Stimulated activated naive B cell treated with anti-CD40 and anti-IgM and Interleukin-4, amounts not matched to agents 10 μg/mL and 1 μg/mL and 100 μg/mL, for 72 hours (primary cell): ENCODE measurements at regions not wholly inside any gene's neighbourhood (a gene's known extent, or its start where the extent isn't known, plus 50 kb on each side); places are given as distances from the start of the nearest gene placed in this dataset.

Experiments
- ATAC-seq, 2 donors: fragments of 150-1000 bp; cut with Tn5 transposase; replicated peaks; 2 replicates each; pipeline ENCODE4 v1.10.0; 2021; ENCODE audit warnings: moderate library complexity in 1 of 2
- DNase-seq: peaks from one replicate; pipeline ENCODE4 v3.0.0; 2021
- H3K27ac Mint-ChIP-seq: one replicate; pipeline ENCODE4 v1.8.0; 2022; ENCODE audit warnings: mild to moderate bottlenecking, mixed read lengths
- H3K27me3 Mint-ChIP-seq, 2 donors: one replicate each; pipeline ENCODE4 v1.8.0; 2022; ENCODE audit warnings: mixed read lengths in 2 of 2
- H3K36me3 Mint-ChIP-seq, 2 donors: one replicate each; pipeline ENCODE4 v1.8.0; 2022; ENCODE audit warnings: mixed read lengths in 2 of 2, mild to moderate bottlenecking in 1 of 2
- H3K4me1 Mint-ChIP-seq, 2 donors: one replicate each; pipeline ENCODE4 v1.8.0; 2022; ENCODE audit warnings: mixed read lengths in 2 of 2, mild to moderate bottlenecking in 1 of 2
- H3K4me3 Mint-ChIP-seq, 2 donors: one replicate each; pipeline ENCODE4 v1.8.0; 2022; ENCODE audit warnings: mild to moderate bottlenecking in 2 of 2, mixed read lengths in 2 of 2, moderate library complexity in 1 of 2
- H3K9me3 Mint-ChIP-seq, 2 donors: one replicate each; pipeline ENCODE4 v1.8.0; 2022; ENCODE audit warnings: mixed read lengths in 2 of 2, mild to moderate bottlenecking in 1 of 2

DNA sequence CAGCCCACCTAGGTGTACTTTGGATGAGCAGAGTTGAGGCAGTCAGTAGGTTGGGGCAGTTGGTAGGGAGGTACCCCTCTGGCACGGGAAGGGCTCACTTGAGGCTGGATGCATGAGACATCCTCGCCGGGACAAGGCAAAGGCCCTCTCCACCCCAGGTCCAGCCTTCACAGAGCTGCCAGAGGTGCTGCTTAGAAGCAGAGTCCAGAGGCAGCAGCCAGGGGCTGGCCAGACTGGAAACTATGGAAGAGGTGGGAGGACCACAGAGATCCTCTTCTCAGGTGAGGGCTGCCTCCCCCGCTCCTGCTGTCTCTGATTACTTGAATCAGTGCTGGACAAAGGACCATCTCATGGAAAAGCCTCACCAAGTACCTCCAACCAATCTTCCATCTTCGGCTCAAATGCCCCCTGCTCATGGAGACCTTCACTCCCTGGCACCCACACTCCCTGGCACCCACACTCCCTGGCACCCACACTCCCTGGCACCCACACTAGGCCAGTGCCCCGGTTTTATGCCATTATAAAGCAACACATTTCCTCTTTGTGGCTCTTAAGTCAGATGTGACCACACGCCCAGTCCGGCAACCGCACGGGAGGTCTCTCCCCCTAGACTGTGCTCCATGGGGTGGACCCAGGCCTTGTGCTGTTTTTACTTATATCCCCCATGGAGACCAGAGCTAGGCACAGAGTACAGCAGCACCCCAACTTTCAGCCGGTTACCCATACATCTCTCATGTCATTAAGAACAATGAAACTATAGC lies 100.1 kb downstream of the YTHDF1 start:
- Mint-ChIP-seq H3K36me3 (peaks cover 2 to 5% of the 10 kb centered on the region in 2 donors), H3K9me3 (peaks cover 5 to 7% of the 10 kb centered on the region in 2 donors), H3K27ac (no peak overlapping the region), H3K4me1 (peaks cover 0 to 5% of the 10 kb centered on the region in 2 donors), H3K27me3 (peaks cover 54 to 66% of the 10 kb centered on the region in 2 donors), H3K4me3 (no peak overlapping the region)
- ATAC-seq (no peak), DNase-seq (no peak)

DNA sequence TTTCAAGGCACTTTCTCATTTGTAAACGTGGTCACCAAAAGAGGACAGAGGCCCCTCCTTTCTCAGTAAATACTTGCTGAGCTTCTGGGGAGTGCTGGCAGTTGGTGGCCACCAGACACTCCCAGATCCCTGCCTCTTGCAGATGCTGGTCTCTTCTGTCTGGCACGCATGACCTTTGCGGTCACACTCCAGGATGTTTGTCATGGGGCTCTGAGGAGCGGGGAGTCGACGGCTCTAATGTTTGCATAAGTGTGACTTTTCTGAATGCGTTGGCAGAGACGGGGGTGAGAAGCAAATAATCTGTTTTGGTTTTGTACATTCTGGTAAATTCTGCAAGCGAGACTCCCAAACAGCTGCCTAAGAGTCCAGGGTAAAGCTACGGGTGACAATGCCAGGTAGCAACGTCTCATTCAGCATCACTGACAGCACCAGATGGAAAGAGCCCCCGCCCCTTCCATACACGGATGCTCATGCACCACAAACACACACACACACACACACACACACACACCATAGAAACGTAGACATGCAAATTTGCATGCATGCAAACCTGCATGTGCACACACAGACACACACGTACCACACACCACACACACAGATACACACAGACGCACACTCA lies 101.1 kb downstream of the YTHDF1 start:
- DNase-seq (no peak), ATAC-seq (no peak)
- peaks cover 2 to 5% of the 10 kb centered on the region in 2 donors for H3K36me3 Mint-ChIP-seq
- peaks cover 0 to 5% of the 10 kb centered on the region in 2 donors for H3K4me1 Mint-ChIP-seq
- peaks cover 53 to 66% of the 10 kb centered on the region in 2 donors for H3K27me3 Mint-ChIP-seq
- no peak overlapping the region for H3K27ac Mint-ChIP-seq
- H3K9me3 Mint-ChIP-seq, result peaks cover 5 to 7% of the 10 kb centered on the region in 2 donors
- no peak overlapping the region for H3K4me3 Mint-ChIP-seq

DNA sequence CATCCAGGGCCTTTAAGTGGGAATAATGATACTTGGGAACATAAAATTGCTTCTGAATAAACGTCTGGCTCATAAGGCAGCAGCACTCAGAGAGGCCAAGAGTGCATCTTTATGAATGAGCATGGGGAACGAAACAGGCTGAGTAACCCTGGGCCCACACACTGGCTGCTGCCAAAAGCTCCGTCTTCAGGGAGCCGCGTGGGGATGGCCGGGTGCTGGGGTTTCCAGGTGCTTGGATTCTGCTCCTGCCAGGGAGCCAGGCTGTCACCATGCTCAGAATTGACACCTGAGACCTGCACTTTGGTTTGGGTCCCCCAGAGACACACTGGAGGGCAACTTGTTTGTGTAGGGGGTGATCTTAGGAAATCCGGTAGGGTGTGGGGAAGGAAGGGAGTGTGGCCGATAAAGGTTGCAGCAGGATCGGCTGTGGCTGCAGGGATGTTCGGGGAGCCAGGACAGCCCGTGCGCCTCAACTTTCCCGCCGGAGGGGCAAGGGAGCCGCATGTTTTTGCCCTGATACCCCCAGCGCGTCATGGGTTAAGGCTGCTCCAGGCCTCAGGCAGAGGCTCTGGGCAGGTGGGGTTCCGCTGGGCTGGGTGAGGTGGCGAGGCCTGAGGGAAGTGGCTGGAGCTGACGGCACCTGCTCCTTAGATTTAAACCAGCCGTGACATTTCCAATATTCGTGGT lies 101.8 kb downstream of the YTHDF1 start:
- DNase-seq, result no peak
- peaks cover 57 to 63% of the 10 kb centered on the region in 2 donors for H3K27me3 Mint-ChIP-seq
- ATAC-seq, result no peak
- peaks cover 0 to 5% of the 10 kb centered on the region in 2 donors for H3K4me1 Mint-ChIP-seq
- peaks cover 5 to 7% of the 10 kb centered on the region in 2 donors for H3K9me3 Mint-ChIP-seq
- H3K27ac Mint-ChIP-seq, result no peak overlapping the region
- H3K4me3 Mint-ChIP-seq, result no peak overlapping the region
- peaks cover 2 to 5% of the 10 kb centered on the region in 2 donors for H3K36me3 Mint-ChIP-seq

DNA sequence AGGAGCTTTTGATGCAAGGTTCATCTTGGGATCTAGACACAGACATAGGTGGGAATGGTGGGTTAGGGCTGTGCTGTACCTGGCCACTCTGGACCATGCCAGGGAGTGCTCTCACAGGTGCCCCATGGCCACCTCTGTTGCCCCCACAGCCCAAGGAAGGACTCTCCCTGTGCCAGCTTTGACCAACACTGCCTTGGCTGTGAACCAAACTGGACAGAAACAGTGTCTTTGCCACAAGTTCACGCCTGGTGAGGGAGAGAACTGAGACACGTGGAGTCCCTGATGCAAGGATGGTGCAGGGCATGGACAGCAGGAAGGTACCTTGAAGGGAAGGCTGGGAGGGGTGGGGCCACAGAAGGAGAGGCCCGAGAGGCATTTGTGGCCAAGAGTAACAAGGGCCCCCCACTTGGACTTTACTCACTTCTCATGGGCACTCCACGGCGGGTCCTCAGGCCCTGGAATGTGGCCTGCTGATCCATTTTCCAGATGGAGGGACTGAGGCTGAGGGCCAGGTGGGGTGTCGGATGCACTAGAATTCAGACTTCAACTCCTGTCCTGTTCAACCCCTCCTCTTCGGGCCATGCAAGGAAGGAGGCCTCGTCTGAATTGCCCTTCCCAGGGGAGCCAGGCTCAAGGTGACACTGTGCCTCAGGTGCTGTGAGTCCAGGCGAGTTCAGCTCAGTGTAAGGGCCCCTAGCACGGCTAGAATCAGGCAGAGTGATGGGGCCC lies 103.3 kb downstream of the YTHDF1 start:
- peaks cover 0 to 5% of the 10 kb centered on the region in 2 donors for H3K4me1 Mint-ChIP-seq
- DNase-seq, result no peak
- H3K9me3 Mint-ChIP-seq, result peaks cover 11 to 14% of the 10 kb centered on the region in 2 donors
- ATAC-seq, result no peak
- H3K4me3 Mint-ChIP-seq, result no peak overlapping the region
- no peak overlapping the region for H3K27ac Mint-ChIP-seq
- peaks cover 2 to 5% of the 10 kb centered on the region in 2 donors for H3K36me3 Mint-ChIP-seq
- H3K27me3 Mint-ChIP-seq, result peaks cover 52 to 65% of the 10 kb centered on the region in 2 donors

DNA sequence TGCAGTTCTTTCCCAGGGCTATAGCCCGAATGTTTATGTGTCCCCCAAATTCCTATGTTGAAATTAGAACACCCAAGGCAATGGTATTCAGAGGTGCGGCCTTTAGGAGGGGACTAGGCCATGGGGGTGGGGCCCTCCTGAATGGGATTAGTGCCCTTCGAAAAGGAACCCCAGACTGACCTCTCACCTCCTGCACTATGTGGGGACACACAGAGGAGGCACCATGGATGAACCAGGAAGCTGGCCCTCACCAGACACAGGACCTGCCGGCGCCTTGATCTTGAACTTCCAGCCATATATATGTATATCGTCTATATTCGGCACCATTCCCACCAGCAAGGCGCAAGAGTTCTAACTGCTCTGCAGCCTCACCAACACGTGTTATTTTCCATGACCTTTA lies 101.5 kb upstream of the BHLHE23 start:
- Mint-ChIP-seq H3K36me3 (peaks cover 4 to 5% of the 10 kb centered on the region in 2 donors), H3K4me3 (no peak overlapping the region), H3K27ac (no peak overlapping the region), H3K27me3 (peaks cover 17 to 30% of the 10 kb centered on the region in 2 donors), H3K4me1 (no peaks in the 10 kb centered on the region), H3K9me3 (peaks cover 11 to 16% of the 10 kb centered on the region in 2 donors)
- no peak for ATAC-seq
- no peak for DNase-seq

DNA sequence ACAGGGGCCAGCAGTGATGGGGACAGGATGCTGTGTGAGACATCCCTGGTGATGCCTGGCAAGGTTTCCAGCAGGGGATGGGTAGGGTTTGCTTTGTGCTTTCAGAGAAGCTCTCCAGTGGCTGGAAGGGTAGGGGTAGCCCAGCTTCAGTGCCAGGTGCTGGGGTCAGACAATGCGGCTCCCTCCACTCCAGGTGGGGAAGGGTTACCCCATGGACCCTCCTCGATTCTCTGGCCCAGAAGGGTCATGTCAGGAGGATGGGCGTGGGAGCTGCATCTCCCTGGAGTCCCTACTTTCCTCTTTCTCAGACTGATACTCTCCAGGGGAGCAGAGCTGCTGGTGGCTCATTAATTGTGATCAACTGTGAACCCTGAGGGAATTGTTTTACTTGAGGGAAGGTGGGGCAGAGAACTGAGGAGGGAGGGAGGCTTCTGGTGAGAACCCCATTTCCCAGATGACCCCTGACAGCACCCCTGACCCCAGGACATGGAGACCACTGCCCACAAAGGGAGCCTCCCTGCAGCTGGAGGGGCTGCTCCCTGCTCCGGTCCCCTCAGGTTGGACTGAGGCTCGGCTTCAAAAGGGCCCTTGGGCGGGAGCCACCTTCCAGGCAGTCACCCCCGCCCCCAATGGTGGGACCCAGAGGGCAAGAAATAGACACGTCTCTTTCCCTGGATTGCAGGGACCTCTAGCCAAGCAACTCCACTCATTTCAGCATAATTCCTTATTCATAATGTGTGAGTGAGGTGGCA lies 100.9 kb upstream of the BHLHE23 start:
- no peak for ATAC-seq
- Mint-ChIP-seq H3K27ac (no peak overlapping the region), H3K4me3 (no peak overlapping the region), H3K36me3 (peaks cover 4 to 9% of the 10 kb centered on the region in 2 donors), H3K9me3 (peaks cover 11 to 17% of the 10 kb centered on the region in 2 donors), H3K27me3 (peaks cover 18 to 33% of the 10 kb centered on the region in 2 donors), H3K4me1 (peaks cover 3 to 5% of the 10 kb centered on the region in 2 donors)
- no peak for DNase-seq

DNA sequence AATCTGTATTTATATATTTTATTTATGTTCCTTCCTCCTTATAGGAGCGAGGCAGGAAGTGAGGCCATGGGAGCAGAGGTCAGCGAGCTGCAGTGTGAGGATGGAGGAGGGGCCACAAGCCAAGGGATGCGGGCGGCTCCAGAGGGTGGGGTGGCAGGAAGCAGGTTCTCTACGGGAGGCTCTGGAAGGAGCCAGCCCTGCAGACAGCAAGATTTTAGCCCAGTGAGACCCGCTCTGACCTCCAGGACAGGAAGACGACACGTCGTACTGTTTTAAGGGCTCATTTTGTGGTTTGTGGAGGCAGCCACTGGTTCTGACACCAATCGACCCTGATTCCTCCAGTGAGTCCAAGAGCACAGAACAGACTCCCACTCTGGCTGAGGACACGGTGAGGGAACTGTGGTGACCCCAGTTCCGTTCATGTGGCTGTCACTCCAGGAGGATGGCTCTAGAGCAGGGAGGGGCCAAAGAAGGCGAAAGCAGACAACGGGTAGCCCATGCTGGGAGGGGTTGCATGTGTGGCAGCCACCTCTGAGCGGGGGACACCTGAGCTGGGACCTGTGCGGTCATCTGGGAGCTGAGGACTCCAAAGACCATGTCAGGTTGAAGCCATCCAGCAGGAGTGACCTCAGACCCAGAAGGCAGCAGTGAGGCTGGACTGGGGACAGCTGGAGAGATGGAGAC lies 100.1 kb upstream of the BHLHE23 start:
- H3K27ac Mint-ChIP-seq, result no peak overlapping the region
- H3K9me3 Mint-ChIP-seq, result peaks cover 11 to 14% of the 10 kb centered on the region in 2 donors
- peaks cover 3 to 9% of the 10 kb centered on the region in 2 donors for H3K36me3 Mint-ChIP-seq
- ATAC-seq (no peak), DNase-seq (no peak)
- peaks cover 13 to 29% of the 10 kb centered on the region in 2 donors for H3K27me3 Mint-ChIP-seq
- no peak overlapping the region for H3K4me3 Mint-ChIP-seq
- H3K4me1 Mint-ChIP-seq, result peaks cover 3 to 5% of the 10 kb centered on the region in 2 donors

DNA sequence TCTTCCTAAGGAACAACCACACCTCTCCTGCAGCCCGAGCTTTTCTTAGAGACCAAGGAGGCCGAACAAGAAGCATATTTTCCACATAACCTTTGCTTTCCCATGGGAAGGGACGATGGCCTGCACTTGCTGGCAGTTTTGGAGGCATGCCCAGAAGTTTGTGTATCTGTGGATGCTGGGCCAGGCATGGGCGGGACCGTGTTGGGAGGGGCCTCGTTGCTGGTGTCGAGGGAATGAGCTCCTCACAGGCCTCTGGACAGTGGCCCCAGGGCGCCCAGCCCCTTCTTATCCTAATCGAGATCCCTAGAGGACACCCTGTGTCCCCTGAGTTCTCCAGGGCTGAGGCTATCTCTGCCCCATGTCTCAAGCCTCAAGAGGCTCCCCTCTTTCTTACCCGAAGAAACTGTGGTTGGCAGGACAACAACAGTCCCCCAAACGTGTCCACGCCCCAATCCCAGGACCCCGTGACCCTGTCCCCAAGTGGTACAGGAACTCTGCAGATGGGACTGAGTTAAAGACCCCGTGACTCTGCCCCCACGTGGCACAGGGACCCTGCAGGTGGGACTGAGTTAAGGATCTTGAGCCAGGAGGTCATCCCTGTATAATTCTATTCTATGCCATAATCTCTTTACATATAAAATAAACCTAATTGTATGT lies 99.5 kb upstream of the BHLHE23 start:
- Mint-ChIP-seq H3K9me3 (peaks cover 5 to 10% of the 10 kb centered on the region in 2 donors), H3K27me3 (peaks cover 12 to 29% of the 10 kb centered on the region in 2 donors), H3K27ac (no peak overlapping the region), H3K4me3 (no peak overlapping the region), H3K36me3 (peaks cover 3 to 4% of the 10 kb centered on the region in 2 donors), H3K4me1 (peaks cover 5 to 7% of the 10 kb centered on the region in 2 donors)
- DNase-seq, result no peak
- no peak for ATAC-seq

DNA sequence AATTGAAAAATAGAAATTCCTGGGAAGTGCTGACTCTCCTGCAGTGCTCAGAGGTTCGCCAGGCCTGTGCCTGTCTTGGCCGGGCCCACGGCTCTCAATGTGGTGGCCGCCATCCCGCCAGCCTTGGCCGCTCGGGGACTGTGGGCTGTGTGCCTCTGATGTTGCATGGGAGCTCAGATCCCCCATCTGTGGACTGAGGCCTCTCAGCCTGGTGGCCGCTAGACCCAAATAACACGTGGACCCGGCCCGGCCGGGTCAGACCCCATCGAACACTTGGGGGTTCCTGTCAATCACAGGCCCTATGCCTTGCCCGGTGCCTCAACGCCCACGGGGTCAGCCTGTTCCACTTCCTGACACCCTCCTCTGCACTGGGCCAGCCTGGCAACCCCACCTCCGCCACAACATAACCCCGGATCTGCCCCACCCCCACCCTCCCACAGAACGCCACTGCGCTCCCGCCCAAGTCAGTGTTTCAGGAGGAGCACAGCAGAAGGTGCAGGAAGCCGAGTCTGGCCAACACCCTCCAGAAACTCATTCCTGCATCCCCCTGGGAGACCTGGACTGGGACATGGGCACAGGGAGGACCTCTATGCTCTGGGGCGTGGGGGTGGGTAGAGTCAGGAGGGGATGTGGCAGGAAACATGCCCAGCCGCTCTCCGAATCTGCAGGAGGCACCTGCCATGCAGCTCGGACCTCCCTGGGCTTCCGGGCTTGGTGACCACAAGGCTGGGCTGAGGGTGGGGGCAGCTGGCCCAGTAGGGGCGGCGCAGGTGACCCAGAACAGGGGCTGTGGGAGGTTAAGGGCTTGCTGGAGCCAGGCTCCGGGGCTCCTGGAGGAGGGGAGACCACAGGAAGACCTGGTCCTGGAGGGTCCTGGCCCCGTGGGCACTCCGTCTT lies 98.7 kb upstream of the BHLHE23 start:
- Mint-ChIP-seq H3K9me3 (peaks cover 5 to 10% of the 10 kb centered on the region in 2 donors), H3K36me3 (peaks cover 3 to 4% of the 10 kb centered on the region in 2 donors), H3K27ac (no peak overlapping the region), H3K4me3 (no peak overlapping the region), H3K4me1 (peaks cover 5 to 8% of the 10 kb centered on the region in 2 donors), H3K27me3 (peaks cover 20 to 37% of the 10 kb centered on the region in 2 donors)
- DNase-seq (no peak), ATAC-seq (no peak)

DNA sequence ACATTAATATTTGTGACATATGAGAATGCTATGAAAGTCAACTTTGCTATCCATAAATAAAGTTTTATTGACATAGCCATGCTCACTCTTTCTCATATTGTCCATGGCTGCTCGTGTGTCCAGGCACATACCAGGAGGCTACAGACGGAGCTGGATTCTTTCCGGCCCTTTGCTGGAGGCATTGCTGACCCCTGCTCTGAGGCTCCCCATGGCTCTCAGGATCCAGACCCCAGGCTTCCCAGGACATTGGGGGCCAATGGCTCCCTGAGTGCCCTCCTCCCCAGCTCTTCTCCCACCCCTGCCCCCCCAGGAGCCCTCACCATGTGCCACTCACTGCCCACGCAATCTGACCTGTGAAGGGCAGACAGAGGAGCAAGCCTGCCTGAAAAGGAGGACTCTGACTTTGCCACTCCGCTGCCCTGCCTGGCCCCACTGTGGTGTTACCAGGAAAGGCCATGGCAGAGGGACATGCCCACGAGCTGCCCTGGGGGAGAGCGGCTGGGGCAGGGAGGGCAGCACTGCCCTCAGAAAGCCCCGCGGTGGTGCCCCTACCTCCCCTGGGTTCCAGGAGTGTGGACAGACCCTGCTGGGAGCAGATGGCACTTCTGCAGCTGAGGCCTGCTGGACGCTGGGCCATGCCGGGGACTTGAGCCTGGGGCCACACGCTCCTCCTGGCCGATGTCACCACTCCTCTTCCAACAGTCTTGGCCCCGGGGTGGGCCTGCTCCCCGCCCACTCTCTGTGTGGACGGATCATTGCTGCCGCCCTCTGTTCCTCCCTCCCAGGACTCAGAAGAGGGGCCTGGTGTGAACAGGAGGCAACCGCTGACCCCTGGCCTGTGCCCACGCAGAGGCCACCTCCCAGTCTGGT lies 97.8 kb upstream of the BHLHE23 start:
- Mint-ChIP-seq H3K27ac (no peak overlapping the region), H3K4me1 (peaks cover 5 to 8% of the 10 kb centered on the region in 2 donors), H3K4me3 (no peak overlapping the region), H3K27me3 (peaks cover 20 to 32% of the 10 kb centered on the region in 2 donors), H3K36me3 (peaks cover 3 to 4% of the 10 kb centered on the region in 2 donors), H3K9me3 (peaks cover 5 to 10% of the 10 kb centered on the region in 2 donors)
- ATAC-seq (no peak), DNase-seq (no peak)
